Gastroesophageal sphincter (tissue), 3 donors: ENCODE measurements at regions not wholly inside any gene's neighbourhood (a gene's known extent, or its start where the extent isn't known, plus 50 kb on each side); places are given as distances from the start of the nearest gene placed in this dataset.

Experiments
- EP300 ChIP-seq: sonication (generic); formaldehyde crosslinking; IDR thresholded peaks from one replicate; pipeline ENCODE4 v1.6.1; 2017; ENCODE audit warnings: antibody characterized with exemption, mild to moderate bottlenecking
- POLR2A ChIP-seq, 2 donors: fragments of 450-650 bp; IDR thresholded peaks; one replicate each; pipeline ENCODE4 v1.6.1; 2017; ENCODE audit warnings: antibody characterized with exemption in 2 of 2, mild to moderate bottlenecking in 2 of 2, moderate library complexity in 1 of 2
- TF ChIP-seq, protein P1 (sequence below), 4 experiments: fragments of 200-600 bp in 2 of 4; fragments of 450-650 bp in 2 of 4; sonication (generic) in 1 of 4; IDR thresholded peaks; one replicate each; pipeline ENCODE4 v1.5.1; 2017 to 2019; ENCODE audit warnings: antibody characterized with exemption in 4 of 4, mild to moderate bottlenecking in 2 of 4, moderate library complexity in 2 of 4

DNA sequence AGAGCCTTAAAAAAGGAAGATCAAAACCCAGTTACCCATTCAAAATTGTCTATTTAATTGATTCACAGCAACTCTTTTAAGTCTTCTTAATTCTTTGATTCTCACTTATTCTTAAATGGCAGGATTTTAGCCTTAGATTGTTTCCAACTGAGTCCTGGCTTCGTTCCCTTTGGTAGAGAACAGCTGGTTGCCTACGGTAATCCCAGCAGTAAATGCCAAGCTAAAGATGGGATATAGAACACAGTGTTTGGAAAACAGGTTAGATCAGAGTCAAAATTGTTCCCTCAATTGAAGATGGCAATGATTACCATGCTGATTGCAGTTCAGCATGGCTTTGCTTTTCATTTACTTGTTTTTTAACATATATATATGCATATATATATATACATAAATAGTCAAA is 300.9 kb downstream of the PYDC2 start:
- TF ChIP-seq, protein P1, sequence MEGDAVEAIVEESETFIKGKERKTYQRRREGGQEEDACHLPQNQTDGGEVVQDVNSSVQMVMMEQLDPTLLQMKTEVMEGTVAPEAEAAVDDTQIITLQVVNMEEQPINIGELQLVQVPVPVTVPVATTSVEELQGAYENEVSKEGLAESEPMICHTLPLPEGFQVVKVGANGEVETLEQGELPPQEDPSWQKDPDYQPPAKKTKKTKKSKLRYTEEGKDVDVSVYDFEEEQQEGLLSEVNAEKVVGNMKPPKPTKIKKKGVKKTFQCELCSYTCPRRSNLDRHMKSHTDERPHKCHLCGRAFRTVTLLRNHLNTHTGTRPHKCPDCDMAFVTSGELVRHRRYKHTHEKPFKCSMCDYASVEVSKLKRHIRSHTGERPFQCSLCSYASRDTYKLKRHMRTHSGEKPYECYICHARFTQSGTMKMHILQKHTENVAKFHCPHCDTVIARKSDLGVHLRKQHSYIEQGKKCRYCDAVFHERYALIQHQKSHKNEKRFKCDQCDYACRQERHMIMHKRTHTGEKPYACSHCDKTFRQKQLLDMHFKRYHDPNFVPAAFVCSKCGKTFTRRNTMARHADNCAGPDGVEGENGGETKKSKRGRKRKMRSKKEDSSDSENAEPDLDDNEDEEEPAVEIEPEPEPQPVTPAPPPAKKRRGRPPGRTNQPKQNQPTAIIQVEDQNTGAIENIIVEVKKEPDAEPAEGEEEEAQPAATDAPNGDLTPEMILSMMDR (IDR thresholded peaks at IDR 0.05) = no peak
- TF ChIP-seq POLR2A (IDR thresholded peaks at IDR 0.05) (no peak), EP300 (no peak)
